Astrocyte of the spinal cord (primary cell): ENCODE measurements at regions not wholly inside any gene's neighbourhood (a gene's known extent, or its start where the extent isn't known, plus 50 kb on each side); places are given as distances from the start of the nearest gene placed in this dataset.
A peak's percentile ranks its signal among the peaks of the same experiment; 100 is the strongest.

ENCODE experiments used
- DNase-seq: peaks from one replicate; pipeline ENCODE4 v3.0.0; 2011; ENCODE audit warnings: low read depth, low spot score
- H3K4me3 ChIP-seq: 2 replicates; pipeline ENCODE4 v1.5.1; 2011; ENCODE audit warnings: low read depth, mild to moderate bottlenecking, low read length, moderate library complexity
- in situ Hi-C: cut with HindIII; loops from 2 replicates; pipeline ENCODE4 v1.10.0; 2017; ENCODE audit warnings: low sequenced_read_pairs
- TF ChIP-seq, protein P1 (sequence below): IDR thresholded peaks from 2 replicates; pipeline ENCODE4 v1.5.1; 2012; ENCODE audit warnings: low read depth, mild to moderate bottlenecking, low read length, inconsistent platforms

DNA sequence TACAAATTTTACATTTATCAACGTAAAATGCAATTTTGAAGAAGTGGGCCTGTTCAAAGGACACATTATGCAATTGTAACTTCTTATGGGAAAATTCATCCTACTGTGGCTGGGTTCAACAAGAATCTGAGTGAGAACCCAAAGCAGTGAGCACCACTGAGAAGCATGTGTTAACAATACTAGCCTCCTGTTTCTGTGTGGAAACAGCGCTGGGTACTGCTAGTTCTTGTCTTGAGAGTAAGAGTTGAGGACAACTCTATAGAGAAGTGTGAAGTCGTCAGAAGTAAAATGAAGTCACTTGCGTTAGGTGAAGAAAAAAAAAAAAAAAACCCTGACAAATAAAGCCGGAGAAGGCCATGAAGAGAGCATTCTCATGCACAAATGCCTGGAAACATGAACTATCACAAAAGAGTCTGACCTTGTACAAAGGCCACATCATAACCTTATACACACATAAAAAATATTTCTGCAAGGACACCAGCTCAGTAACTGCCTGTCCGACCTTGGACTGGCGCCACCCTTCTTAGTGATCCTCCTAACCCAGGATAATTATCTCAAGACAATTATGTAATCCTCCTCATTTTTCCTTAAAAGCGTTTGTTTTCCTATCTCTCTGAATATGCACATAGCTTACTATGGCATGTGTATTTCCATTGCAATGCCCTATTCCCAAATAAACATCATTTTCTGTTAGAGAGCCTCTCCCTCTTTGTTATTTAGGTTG lies 554.9 kb downstream of the HTR7 start:
- TF ChIP-seq, protein P1, sequence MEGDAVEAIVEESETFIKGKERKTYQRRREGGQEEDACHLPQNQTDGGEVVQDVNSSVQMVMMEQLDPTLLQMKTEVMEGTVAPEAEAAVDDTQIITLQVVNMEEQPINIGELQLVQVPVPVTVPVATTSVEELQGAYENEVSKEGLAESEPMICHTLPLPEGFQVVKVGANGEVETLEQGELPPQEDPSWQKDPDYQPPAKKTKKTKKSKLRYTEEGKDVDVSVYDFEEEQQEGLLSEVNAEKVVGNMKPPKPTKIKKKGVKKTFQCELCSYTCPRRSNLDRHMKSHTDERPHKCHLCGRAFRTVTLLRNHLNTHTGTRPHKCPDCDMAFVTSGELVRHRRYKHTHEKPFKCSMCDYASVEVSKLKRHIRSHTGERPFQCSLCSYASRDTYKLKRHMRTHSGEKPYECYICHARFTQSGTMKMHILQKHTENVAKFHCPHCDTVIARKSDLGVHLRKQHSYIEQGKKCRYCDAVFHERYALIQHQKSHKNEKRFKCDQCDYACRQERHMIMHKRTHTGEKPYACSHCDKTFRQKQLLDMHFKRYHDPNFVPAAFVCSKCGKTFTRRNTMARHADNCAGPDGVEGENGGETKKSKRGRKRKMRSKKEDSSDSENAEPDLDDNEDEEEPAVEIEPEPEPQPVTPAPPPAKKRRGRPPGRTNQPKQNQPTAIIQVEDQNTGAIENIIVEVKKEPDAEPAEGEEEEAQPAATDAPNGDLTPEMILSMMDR, result no peak
- in situ Hi-C loops, result no loop called here

DNA sequence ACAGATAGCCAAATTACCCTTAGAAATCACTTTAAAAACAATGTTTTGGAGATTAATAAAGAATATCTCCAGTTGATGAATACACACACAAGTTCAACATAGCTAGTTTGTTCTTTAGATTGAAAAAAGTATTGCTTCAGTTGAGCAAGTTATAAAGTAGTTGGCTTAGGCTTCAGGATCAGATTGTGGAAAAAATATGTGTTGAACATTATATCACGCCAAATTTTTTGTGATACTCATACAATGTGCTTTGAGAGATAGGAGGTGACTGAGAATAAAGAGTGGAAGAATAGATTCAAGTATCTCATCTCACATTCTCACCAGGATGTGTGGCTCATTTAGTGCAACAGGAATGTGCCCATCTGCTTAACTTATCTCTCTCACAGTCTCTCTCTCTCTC lies 553.3 kb downstream of the HTR7 start:
- no peak for DNase-seq
- in situ Hi-C loops, result no loop called here
- H3K4me3 ChIP-seq, result no peak overlapping the region
- TF ChIP-seq, protein P1, result no peak

More for the DNA sequence above, 554.9 kb downstream of the HTR7 start:
- no peak overlapping the region for H3K4me3 ChIP-seq
- no peak for DNase-seq

DNA sequence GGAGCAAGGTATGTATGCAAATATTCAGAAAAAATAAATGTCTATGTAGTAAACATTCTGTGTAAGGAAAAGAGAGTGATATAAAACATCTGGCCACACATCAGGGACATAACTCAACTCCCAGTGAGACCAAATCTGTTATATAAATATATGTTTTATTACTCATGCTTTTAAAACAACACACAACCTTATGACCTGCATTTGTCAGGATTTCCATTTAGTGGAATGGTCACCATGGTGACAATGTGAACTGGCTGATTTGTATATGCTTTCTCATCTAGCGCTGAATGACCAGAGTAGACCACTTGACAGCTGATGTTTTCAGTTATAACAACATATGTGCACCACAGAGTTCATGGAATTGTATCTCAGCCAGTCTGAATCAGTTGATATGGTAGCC lies 551.7 kb downstream of the HTR7 start:
- H3K4me3 ChIP-seq, result no peak overlapping the region
- peak; percentile 95 for DNase-seq
- TF ChIP-seq, protein P1, result no peak
- in situ Hi-C loops, result no loop called here

DNA sequence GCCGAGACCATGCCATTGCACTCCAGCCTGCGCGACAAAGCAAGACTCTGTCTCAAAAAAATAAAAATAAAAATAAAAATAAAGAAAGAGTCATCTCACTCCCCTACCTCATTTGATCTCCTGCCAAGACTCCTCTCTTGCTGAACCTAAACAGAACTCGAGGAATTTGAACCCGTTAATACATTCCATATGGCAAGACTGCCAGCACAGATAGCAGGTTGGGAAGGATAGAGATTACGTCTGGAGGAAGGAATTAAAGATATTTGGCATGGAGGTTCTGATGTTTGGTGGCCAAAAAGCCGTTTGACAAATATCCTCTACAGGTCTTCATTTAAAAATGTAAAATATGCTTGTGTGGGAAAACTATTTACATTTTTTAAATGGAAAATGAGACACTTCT lies 549.6 kb downstream of the HTR7 start:
- in situ Hi-C loops, result no loop called here
- peak; percentile 51 for DNase-seq
- TF ChIP-seq, protein P1, result no peak
- no peak overlapping the region for H3K4me3 ChIP-seq

DNA sequence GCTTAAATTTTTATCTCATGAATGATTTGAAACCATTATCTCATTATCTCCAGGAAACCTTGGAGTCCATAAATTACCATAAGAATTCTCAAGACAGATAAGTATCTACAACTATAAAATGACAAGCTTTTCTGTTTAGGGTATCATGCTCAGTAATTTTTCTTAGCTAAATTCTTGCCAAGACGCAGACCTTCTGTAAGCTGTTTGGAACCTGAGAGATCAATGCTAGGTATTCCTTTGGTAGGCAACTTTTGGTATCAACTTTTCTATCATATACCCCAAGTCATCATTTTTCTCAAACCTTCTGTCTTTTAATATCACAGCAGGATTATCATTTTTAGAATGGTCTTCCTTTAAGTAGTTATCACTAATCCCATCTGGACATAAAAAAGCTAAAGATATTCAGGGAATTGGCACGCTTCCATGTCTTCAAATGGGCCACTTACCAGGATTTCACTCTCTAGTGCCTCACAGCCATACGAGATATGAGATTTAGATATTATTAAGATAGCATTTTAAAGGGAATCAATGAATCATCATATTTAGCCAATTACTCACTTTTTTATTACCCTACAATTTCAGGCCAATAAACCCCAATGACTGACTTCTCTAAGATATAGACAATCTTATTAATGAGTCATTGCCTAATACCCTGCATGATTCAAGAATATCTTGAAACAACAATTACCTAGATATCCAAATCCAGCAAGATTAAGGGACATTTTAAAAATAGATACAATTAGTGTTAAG lies 544.1 kb downstream of the HTR7 start:
- no peak for DNase-seq
- in situ Hi-C loops, result no loop called here
- no peak overlapping the region for H3K4me3 ChIP-seq
- TF ChIP-seq, protein P1, result no peak

DNA sequence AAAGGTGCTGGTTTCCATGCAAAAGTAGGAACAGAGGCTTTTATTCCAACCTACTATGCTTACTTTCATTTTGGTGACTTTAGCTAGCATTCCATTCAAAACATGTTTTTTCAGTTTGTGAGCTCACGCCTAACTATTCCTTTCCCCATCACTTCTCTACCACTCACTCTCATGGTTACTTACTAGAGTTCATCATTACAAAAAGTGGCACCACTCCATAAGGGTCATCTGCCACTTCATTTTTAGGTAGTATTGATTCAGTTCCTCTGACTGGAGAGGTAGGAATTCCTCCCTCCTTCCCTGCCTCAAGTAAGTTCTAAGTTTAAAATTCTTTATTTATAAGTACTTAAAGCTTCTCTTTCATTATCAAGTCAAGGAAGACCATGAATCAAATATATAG lies 543.1 kb downstream of the HTR7 start:
- in situ Hi-C loops, result no loop called here
- DNase-seq, result no peak
- no peak overlapping the region for H3K4me3 ChIP-seq
- TF ChIP-seq, protein P1, result no peak
